GM12892 (cell line): ENCODE measurements at regions not wholly inside any gene's neighbourhood (a gene's known extent, or its start where the extent isn't known, plus 50 kb on each side); places are given as distances from the start of the nearest gene placed in this dataset.

ENCODE experiments used
- POLR2A ChIP-seq: IDR thresholded peaks from 2 replicates; pipeline ENCODE4 v1.6.1; 2011; ENCODE audit warnings: low read depth, low read length, control low read depth
- POLR2AphosphoS5 ChIP-seq: IDR thresholded peaks from 2 replicates; pipeline ENCODE4 v1.6.1; 2011; ENCODE audit warnings: low read depth, low read length, control low read depth

DNA sequence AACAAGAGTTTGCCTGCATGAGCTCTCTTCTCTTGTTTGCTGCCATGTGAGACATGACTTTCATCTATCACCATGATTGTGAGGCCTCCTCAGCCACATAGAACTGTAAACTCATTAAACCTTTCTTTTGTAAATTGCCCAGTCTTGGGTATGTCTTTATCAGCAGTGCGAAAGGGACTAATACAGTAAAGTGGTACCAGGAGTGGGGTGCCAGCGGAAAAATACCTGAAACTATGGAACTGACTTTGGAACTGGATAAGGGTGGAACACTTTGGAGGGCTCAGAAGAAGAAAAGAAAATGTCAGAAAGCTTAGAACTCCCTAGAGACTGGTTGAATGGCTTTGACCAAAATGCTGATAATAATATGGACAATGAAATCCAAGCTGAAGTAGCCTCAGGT is 260.9 kb downstream of the DSC3 start:
- no peak for TF ChIP-seq POLR2A
- no peak for TF ChIP-seq POLR2AphosphoS5
